Adipose tissue (tissue), 3 donors: ENCODE measurements at regions not wholly inside any gene's neighbourhood (a gene's known extent, or its start where the extent isn't known, plus 50 kb on each side); places are given as distances from the start of the nearest gene placed in this dataset.

Experiments
- H3K27ac ChIP-seq: one replicate; pipeline ENCODE4 v1.5.1; 2013; ENCODE audit warnings: low read depth, low read length
- WGBS, 3 donors: extraction: QIAGEN DNeasy Blood & Tissue Kit; methylation state at CpG; one replicate each; pipeline ENCODE4 v1.1.7; 2013; 5-methylcytosine and 5-hydroxymethylcytosine counted together
- donor health status: healthy with polysubstance abuse.
- donor health status: Bipolar disorder and iron deficiency.
- donor health status: healthy.

- 68 to 91% (median 77%) methylated on average over 1 of the region's 1 CpG for WGBS, 3 donors
Measured at GRCh38 chr18:56545464-56545863, 92.9 kb downstream of the TXNL1 start.

GRCh38 chr18:56542476-56542875, 95.9 kb downstream of the TXNL1 start:
- H3K27ac ChIP-seq: no peak overlapping the region
- 75 to 81% (median 81%) methylated on average over 2 of the region's 2 CpGs for WGBS, 3 donors

More at GRCh38 chr18:56545464-56545863, 92.9 kb downstream of the TXNL1 start:
- H3K27ac ChIP-seq: no peak overlapping the region

DNA sequence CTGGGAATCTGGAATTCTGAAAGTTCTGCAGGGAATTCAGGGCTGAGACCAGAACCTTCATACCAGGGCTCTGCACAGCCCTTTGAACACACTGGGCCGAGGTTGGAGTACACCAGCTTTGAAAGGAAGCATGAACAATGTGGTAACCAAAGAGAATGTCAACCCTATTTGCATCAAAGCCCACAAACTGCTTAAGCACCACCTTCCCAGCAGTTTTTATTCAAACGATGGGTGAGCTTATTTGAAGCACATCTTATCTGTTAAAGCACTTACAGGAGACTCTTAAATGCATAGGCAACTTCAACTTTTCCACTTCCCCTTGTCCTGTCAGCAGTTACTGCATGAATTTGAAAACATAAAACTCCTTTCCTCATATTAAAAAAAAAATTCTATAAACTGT, 96.6 kb downstream of the TXNL1 start:
- WGBS, 3 donors: 32 to 48% (median 41%) methylated on average over 2 of the region's 2 CpGs
- no peak overlapping the region for H3K27ac ChIP-seq

DNA sequence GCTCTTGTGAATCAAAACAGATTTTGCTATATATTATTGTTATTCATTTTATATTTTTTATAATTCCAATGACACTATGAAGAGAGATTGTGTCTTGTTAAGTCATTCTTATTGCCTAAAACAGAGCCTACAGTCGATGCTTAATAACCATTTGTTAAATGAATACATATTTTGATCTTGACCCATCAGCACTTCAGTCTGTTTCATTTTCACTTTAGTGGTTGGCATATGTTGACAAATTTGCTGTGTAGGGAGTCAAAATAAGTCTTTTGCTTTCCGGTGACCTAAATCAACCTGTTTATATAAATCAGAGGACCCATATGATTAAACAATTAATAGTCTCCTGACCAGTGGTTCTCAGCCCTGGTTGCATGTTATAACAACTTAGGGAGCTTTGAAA, 97.1 kb downstream of the TXNL1 start:
- no peak overlapping the region for H3K27ac ChIP-seq
- WGBS, 3 donors: 77 to 83% (median 78%) methylated on average over 2 of the region's 2 CpGs

GRCh38 chr18:56538746-56539145, 99.6 kb downstream of the TXNL1 start:
- no peak overlapping the region for H3K27ac ChIP-seq

DNA sequence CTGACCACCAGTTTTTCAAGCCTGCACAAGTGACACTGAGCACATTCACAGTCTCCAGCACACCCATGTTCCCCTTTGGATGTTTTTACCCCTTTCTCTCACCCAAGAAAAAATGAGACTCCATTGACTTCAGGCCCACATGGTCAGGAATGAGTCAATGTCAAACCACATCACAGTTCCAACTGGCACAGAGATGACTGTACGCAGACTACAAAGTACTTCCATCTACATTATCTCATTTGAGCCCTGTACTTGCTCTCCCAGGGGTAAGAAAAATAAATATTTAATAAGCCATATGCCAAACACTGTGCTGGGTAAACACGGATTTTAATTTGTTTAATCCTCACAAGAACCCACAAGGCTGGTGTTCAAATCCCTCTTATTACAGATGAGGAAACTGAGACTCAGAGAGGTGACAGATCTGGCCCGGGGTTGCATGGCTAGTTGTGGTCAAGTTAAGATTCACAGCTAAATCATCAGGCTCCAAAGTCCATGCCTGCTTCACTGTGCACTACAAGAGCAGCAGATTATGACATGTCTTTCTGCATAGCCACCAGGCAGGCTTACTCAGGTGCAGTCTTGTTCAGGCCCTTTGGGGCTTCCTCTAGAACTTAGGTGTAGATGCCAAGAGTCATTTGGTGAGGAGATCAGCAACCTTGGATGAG, 106.1 kb downstream of the TXNL1 start:
- no peak overlapping the region for H3K27ac ChIP-seq
- 26 to 72% (median 44%) methylated on average over 3 of the region's 3 CpGs for WGBS, 3 donors

More at GRCh38 chr18:56538746-56539145, 99.6 kb downstream of the TXNL1 start:
- 86 to 93% (median 88%) methylated on average over 2 of the region's 2 CpGs for WGBS, 3 donors

DNA sequence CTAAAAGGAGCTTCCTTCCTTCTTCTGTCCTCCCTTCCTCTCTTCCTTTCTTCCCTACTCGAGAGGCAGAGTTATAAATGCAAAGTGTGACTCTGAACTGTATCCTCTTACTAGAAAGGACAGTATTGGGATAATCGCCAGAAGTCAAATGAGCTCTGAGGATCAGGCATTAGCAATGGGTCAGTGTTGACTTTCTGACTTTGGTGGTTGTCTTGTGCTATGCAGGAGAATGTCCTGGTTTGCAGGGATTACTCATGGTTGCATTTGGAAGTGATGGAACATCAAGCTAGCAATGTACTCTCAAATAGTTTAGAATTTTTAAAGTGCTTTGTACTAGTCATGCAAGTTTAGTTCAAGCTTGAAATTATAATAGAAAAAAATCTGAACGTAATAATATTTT, 115.6 kb downstream of the TXNL1 start:
- WGBS, 3 donors: 62 to 74% (median 69%) methylated on average over 3 of the region's 3 CpGs

GRCh38 chr18:56521263-56521662, 117.1 kb downstream of the TXNL1 start:
- WGBS, 3 donors: 77 to 85% (median 80%) methylated on average over 3 of the region's 3 CpGs
- no peak overlapping the region for H3K27ac ChIP-seq

More for the DNA sequence above, 115.6 kb downstream of the TXNL1 start:
- H3K27ac ChIP-seq: no peak overlapping the region

DNA sequence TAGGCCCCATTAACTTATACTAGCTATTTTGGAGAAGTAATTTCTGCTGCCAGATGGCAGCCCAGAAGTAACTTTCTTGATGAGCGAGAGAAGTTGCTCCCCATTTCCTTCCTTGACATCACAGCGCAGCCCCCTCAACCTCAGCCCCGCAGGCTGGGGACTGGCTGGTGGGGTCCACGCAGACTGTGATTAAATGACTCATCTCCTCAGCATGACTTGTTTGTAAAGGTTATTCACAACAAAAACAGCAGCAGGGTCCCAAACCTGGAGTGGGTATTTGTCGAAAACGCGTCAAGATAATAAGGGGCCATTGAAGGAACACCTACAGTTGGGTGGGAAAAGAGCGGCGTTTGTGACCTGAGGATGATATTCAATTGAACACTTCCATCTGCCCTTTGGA, 120.6 kb downstream of the TXNL1 start:
- WGBS, 3 donors: 93 to 97% (median 94%) methylated on average over 9 of the region's 9 CpGs
- no peak overlapping the region for H3K27ac ChIP-seq

DNA sequence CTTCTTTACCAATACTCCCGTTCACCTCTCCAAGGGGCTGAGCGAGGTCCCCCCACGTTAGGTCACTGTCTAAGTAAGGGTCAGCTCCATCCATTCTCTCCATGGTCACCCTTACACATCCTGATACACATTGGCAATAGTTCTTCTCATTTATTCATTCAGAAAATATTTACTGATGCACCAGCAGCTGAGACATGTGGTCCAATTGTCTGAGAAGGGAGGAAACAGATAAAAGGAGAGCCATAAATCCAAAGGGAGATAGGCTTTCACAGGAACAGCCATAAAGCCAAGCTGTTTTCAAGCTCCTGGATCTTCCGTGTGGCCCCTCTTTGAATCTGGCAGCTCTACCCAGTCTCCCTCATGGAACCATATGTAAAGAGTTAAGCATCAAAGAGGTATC, 121.2 kb downstream of the TXNL1 start:
- H3K27ac ChIP-seq: no peak overlapping the region
- 70 to 84% (median 78%) methylated on average over 4 of the region's 4 CpGs for WGBS, 3 donors

DNA sequence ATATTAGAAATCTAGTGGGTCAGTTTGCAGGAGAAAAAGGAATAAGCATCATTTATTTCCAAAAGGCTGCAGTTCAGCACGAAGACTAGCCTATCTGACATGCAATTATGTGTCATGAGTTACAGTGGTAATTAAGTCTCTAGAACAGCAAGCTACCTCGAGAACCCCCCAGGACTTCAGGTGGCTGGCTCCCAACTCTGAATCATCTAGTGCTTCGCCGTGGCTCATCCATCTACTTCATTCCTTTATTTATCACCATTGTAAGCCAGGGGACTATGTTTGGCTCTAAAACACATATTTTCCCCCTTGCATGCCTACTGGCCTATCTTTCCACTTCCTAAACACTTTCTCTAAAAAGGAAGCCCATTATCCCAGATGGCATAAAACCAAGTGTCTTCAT, 121.6 kb downstream of the TXNL1 start:
- 51 to 75% (median 71%) methylated on average over 4 of the region's 4 CpGs for WGBS, 3 donors

DNA sequence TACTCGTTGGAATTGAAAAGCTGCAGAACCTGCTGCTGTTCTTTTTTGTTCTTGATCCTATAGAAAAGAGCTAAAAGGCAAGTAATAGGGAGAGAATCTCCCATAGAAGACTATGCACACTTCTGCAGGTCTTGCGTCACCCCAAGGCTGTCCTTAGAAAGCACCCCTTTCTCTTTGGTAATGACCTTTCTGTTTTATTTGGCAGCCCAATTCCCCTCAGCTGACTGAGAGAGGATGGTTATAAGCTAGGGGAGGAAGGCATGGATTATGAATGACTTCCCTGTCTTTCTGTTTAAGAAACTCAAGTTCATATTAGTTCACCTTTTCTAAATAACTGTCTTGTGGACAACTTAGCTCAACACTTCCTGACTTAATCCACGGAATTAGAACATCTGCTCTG, 122.9 kb downstream of the TXNL1 start:
- no peak overlapping the region for H3K27ac ChIP-seq
- 78 to 85% (median 83%) methylated on average over 3 of the region's 3 CpGs for WGBS, 3 donors

More for the DNA sequence above, 121.6 kb downstream of the TXNL1 start:
- H3K27ac ChIP-seq: no peak overlapping the region

DNA sequence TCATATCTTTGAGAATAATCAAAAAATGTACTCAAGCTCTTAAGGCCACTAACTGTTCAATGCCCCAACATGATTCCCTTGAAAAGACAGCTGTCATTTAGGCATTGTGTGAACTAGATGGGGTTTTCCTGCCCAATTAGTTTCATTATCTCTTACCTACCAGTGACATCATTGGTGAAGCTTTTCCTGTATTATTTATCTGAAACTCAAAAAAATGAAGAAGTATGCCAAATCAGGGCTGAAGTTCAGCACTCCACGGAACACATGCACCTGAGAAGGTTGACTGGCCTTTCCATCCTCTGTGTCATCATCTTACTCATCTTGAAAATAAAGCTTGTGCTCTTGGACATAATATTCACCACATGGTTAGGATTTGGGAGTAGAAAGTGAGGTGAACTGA, 126.4 kb downstream of the TXNL1 start:
- no peak overlapping the region for H3K27ac ChIP-seq
- WGBS, 3 donors: 79 to 88% (median 80%) methylated on average over 1 of the region's 1 CpG

DNA sequence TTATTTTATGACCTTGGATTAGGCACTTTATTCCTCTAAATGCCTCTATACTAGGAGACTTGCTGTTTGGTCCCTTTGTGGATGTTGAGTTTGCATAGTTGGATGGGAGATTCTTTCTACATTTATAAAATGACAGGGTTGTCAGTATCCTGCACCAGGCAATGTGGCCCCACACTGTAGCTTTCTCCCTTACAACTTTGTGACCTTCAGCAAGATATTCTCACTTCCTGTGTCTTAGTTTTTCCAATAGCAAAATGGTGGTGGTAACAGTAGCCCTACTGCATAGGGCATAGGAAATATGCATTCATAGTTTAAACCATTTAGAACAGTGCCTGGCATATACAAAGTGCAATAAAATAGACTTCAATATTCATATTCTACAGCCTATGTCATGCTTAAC, 128.3 kb downstream of the TXNL1 start:
- H3K27ac ChIP-seq: no peak overlapping the region

DNA sequence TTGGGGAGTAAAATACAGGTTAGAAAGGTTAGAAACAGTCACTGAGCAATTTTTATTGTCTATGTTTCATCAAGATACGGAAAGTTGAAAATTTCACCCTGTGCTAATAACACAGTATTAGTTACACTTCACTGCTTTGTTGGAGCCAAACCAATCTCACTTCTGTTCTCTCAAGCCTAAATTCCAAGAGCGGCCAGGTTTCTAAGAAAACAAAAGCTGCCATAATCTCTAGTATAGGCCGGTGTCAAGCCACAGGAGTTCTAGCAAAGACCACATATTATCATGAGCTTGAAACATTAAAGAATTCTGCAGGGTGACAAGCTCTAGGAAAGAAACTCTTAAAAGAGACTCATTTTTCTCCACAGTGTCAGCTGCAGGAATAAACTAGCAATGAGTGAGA, 128.7 kb downstream of the TXNL1 start:
- no peak overlapping the region for H3K27ac ChIP-seq
- 88 to 94% (median 89%) methylated on average over 3 of the region's 3 CpGs for WGBS, 3 donors

DNA sequence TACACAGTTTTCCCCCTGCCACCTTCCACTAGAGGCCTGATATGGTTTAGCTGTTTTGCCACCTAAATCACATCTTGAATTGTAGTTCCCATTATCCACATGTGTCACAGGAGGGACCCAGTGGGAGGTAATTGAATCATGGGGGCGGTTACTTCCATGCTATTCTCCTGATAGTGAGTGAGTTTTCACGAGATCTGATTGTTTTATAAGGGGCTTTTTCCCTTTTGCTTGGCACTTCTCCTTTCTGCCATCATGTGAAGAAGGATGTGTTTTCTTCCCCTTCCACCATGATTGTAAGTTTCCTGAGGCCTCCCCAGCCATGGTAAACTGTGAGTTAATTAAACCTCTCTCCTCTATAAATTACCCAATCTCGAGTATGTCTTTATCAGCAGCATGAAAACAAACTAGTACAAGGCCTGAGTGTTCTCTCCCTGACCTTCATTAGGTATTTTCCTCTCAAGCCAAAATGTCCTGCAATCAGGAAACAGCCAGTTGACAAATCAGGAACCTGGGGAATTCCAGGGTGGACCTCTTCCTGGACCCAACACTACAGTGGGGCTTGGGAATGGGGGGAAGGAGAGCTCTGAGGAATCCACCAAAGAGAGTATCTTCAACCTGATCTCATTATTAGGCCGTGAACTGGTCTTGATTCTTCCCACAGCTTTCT, 129.9 kb downstream of the TXNL1 start:
- H3K27ac ChIP-seq: no peak overlapping the region
- 55 to 59% (median 57%) methylated on average over 4 of the region's 4 CpGs for WGBS, 3 donors

DNA sequence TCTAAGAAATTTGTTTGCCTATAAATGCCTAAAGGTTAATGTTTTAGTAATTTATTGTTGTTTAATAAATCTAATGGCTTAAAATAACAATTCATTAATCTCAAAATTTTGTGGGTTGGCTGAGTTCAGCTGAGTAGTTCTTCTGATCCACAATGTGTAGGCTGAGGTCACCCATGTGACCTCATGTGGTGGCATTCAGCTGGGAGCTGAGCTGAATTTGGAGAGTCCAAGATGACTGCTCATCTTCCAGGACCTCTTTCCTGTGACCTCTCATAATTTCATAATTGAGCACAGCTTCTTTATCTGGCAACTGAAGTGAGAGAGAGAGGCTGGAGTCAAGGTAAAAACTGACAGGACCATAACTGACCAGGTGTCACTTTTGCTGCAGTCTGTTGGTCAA, 132.4 kb downstream of the TXNL1 start:
- H3K27ac ChIP-seq: no peak overlapping the region

GRCh38 chr18:56505293-56505692, 133.1 kb downstream of the TXNL1 start:
- no peak overlapping the region for H3K27ac ChIP-seq
- WGBS, 3 donors: 96 to 98% (median 97%) methylated on average over 3 of the region's 3 CpGs

GRCh38 chr18:56501896-56502295, 136.5 kb downstream of the TXNL1 start:
- H3K27ac ChIP-seq: no peak overlapping the region
- 58 to 60% (median 58%) methylated on average over 3 of the region's 3 CpGs for WGBS, 3 donors

DNA sequence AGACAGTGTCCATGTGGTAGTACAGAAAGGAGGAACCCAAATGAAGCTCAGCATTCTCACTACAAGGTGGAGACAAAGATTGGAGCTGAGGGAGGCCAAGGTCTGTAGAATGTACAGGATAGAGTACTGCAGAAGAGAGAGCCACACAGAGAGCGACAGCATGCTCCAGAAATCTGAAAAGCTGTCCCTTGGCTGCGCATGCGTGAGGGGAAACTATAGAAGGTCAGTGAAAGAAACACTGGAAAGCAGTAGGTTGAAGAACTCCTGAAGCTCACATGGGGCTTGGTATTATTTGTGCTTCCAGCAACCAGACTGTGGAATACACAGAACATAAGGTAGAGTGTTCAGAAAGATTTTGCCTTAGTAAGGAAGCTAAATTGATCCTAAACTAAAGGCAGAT, 142.5 kb downstream of the TXNL1 start:
- no peak overlapping the region for H3K27ac ChIP-seq
- 76 to 97% (median 95%) methylated on average over 3 of the region's 3 CpGs for WGBS, 3 donors
